Kidney epithelial cell (primary cell): ENCODE measurements at regions not wholly inside any gene's neighbourhood (a gene's known extent, or its start where the extent isn't known, plus 50 kb on each side); places are given as distances from the start of the nearest gene placed in this dataset.

Experiments
- DNase-seq: peaks from one replicate; pipeline ENCODE4 v3.0.0-alpha.2; 2010; ENCODE audit warnings: low read depth
- H3K27me3 ChIP-seq: 2 replicates; pipeline ENCODE4 v1.6.0; 2011; ENCODE audit warnings: low read length; ENCODE audit not compliant: control insufficient read depth, insufficient read depth
- H3K36me3 ChIP-seq: 2 replicates; pipeline ENCODE4 v1.5.1; 2011; ENCODE audit warnings: low read length; ENCODE audit not compliant: control insufficient read depth, insufficient read depth
- H3K4me3 ChIP-seq: 2 replicates; pipeline ENCODE4 v1.5.1; 2011; ENCODE audit warnings: low read depth, mild to moderate bottlenecking, control low read depth, low read length
- CTCF ChIP-seq: IDR thresholded peaks from 2 replicates; pipeline ENCODE4 v1.5.1; 2011; ENCODE audit warnings: mild to moderate bottlenecking, moderate library complexity, low read length, control low read depth, inconsistent platforms; ENCODE audit not compliant: insufficient read depth, poor library complexity, severe bottlenecking

GRCh38 chr3:189395825-189396224, 224.1 kb downstream of the TPRG1 start:
- DNase-seq, result no peak
- Histone ChIP-seq H3K4me3 (no peak overlapping the region), H3K27me3 (no peaks in the 10 kb centered on the region), H3K36me3 (no peaks in the 10 kb centered on the region)
- TF ChIP-seq CTCF, result no peak

GRCh38 chr3:189398656-189399055, 226.9 kb downstream of the TPRG1 start:
- DNase-seq, result no peak

GRCh38 chr3:189401196-189401595, 229.4 kb downstream of the TPRG1 start:
- Histone ChIP-seq H3K27me3 (no peaks in the 10 kb centered on the region), H3K4me3 (no peak overlapping the region), H3K36me3 (no peaks in the 10 kb centered on the region)
- TF ChIP-seq CTCF, result no peak
- no peak for DNase-seq

More at GRCh38 chr3:189398656-189399055, 226.9 kb downstream of the TPRG1 start:
- Histone ChIP-seq H3K27me3 (no peaks in the 10 kb centered on the region), H3K36me3 (no peaks in the 10 kb centered on the region), H3K4me3 (no peak overlapping the region)
- no peak for TF ChIP-seq CTCF

- TF ChIP-seq CTCF, result no peak
- DNase-seq, result no peak
- Histone ChIP-seq H3K36me3 (no peaks in the 10 kb centered on the region), H3K4me3 (no peak overlapping the region), H3K27me3 (no peaks in the 10 kb centered on the region)
Measured at GRCh38 chr3:189403194-189403593, 228.0 kb upstream of the TP63 start.

- DNase-seq, result no peak
- Histone ChIP-seq H3K27me3 (no peaks in the 10 kb centered on the region), H3K4me3 (no peak overlapping the region), H3K36me3 (no peaks in the 10 kb centered on the region)
- TF ChIP-seq CTCF, result no peak
Measured at GRCh38 chr3:189404024-189404423, 227.2 kb upstream of the TP63 start.

- H3K36me3 ChIP-seq, result no peaks in the 10 kb centered on the region
- no peak overlapping the region for H3K4me3 ChIP-seq
- no peak for TF ChIP-seq CTCF
- no peak for DNase-seq
- no peaks in the 10 kb centered on the region for H3K27me3 ChIP-seq
Measured at GRCh38 chr3:189404797-189405484, 226.2 kb upstream of the TP63 start.
